K562 (cell line): ENCODE measurements at regions not wholly inside any gene's neighbourhood (a gene's known extent, or its start where the extent isn't known, plus 50 kb on each side); places are given as distances from the start of the nearest gene placed in this dataset.

ENCODE experiments used
- ATAC-seq: fragments of 200-7000 bp; cut with Tn5 transposase; 3 replicates; pipeline ENCODE4 v1.9.1; 2020; ENCODE audit warnings: moderate library complexity
- BruUV-seq: library from RNA; stranded (reverse); fragments of 400-500 nt; replicated peaks from 2 replicates; lab custom pipeline; 2021; lab: Mats Ljungman, UMichigan
- CTCF ChIA-PET: fragments of 300-600 bp; formaldehyde crosslinking; extraction: SDS; loops from one replicate; lab custom pipeline; 2021; ENCODE audit warnings: low intra/inter-chr PET ratio; lab: Yijun Ruan, JAX
- POLR2A ChIA-PET: fragments of 300-600, 350-650 bp; sonication (Branson Sonifier 250); formaldehyde crosslinking; extraction: SDS; loops from one replicate; lab custom pipeline; 2021; ENCODE audit warnings: antibody characterized with exemption, inconsistent platforms; lab: Yijun Ruan, JAX
- DNase-seq, 4 experiments: peaks; one replicate each; pipeline versions ENCODE4 v3.0.0 to v3.0.0-alpha.2; 2011 to 2018; ENCODE audit warnings: low spot score in 3 of 4, mixed read lengths in 3 of 4; ENCODE audit errors: extremely low read depth in 1 of 4
- FAIRE-seq: peaks from 2 replicates; lab custom pipeline; 2011; peaks lifted over from hg19 to GRCh38; lab: Jason Lieb, UNC
- H2AFZ ChIP-seq: 2 replicates; pipeline ENCODE4 v1.6.0; 2011; ENCODE audit warnings: low read depth, low read length, control low read depth, inconsistent platforms
- H3K27ac ChIP-seq: fragments of 200-600 bp; 3 replicates; pipeline ENCODE4 v1.8.0; 2011; ENCODE audit warnings: low read depth, mild to moderate bottlenecking, control low read depth, inconsistent platforms, low read length, moderate library complexity, mixed read lengths; ENCODE audit errors: extremely low read depth
- H3K27me3 ChIP-seq, 2 experiments: fragments of 300-600 bp in 1 of 2; 2 replicates in 1 of 2; 3 replicates in 1 of 2; pipeline versions ENCODE4 v1.6.0 to v1.8.0; 2011; ENCODE audit warnings: inconsistent platforms in 2 of 2, low read length in 2 of 2, mild to moderate bottlenecking in 1 of 2, mixed read lengths in 1 of 2, moderate library complexity in 1 of 2; ENCODE audit not compliant: control insufficient read depth in 2 of 2, insufficient read depth in 2 of 2
- H3K36me3 ChIP-seq: fragments of 300-600 bp; 3 replicates; pipeline ENCODE4 v1.8.0; 2011; ENCODE audit warnings: mild to moderate bottlenecking, low read length, inconsistent platforms; ENCODE audit not compliant: control insufficient read depth, insufficient read depth
- H3K4me1 ChIP-seq, 2 experiments: fragments of 200-600 bp in 1 of 2; replicated peaks in 1 of 2; 2 replicates in 1 of 2; 3 replicates in 1 of 2; pipeline versions ENCODE4 v1.5.1 to v1.8.0; 2011; ENCODE audit warnings: inconsistent platforms in 2 of 2, low read length in 2 of 2, mild to moderate bottlenecking in 1 of 2, mixed read lengths in 1 of 2, moderate library complexity in 1 of 2; ENCODE audit not compliant: control insufficient read depth in 2 of 2, insufficient read depth in 2 of 2
- H3K4me2 ChIP-seq: 2 replicates; pipeline ENCODE4 v1.6.1; 2011; ENCODE audit warnings: low read length, control low read depth, inconsistent platforms, mixed read lengths; ENCODE audit not compliant: insufficient read depth
- H3K4me3 ChIP-seq: fragments of 200-600 bp; sonication (generic), shearing (Covaris generic); 2 replicates; pipeline ENCODE4 v1.5.1; 2016; ENCODE audit warnings: control low read depth, inconsistent platforms
- H3K79me2 ChIP-seq: fragments of 200-600 bp; 3 replicates; pipeline ENCODE4 v1.8.0; 2011; ENCODE audit warnings: low read length, inconsistent platforms; ENCODE audit not compliant: control insufficient read depth, insufficient read depth
- H3K9ac ChIP-seq, 2 experiments: 2 replicates each; pipeline versions ENCODE4 v1.6.0 to v1.6.1; 2011; ENCODE audit warnings: low read depth in 2 of 2, low read length in 2 of 2, control low read depth in 1 of 2, inconsistent platforms in 1 of 2, mild to moderate bottlenecking in 1 of 2, mixed read lengths in 1 of 2; ENCODE audit not compliant: insufficient read depth in 1 of 2
- H3K9me1 ChIP-seq: one replicate; pipeline ENCODE4 v1.6.0; 2011; ENCODE audit warnings: inconsistent platforms, mild to moderate bottlenecking, low read length, moderate library complexity; ENCODE audit not compliant: control insufficient read depth, insufficient read depth
- H3K9me3 ChIP-seq: replicated peaks from 2 replicates; pipeline ENCODE4 v1.5.1; 2011; ENCODE audit warnings: low read depth, low read length, inconsistent platforms; ENCODE audit not compliant: control insufficient read depth, insufficient read depth
- H4K20me1 ChIP-seq: replicated peaks from 2 replicates; pipeline ENCODE4 v1.6.1; 2011; ENCODE audit warnings: low read length, inconsistent platforms, mixed read lengths; ENCODE audit not compliant: control insufficient read depth, insufficient read depth
- PBX2 ChIP-seq, 2 experiments: IDR thresholded peaks in 1 of 2; conservative IDR thresholded peaks in 1 of 2; 2 replicates each; pipeline ENCODE4 v1.6.1; 2016; ENCODE audit warnings: low read depth in 2 of 2, mild to moderate bottlenecking in 1 of 2, missing compliant biosample characterization in 1 of 2, missing genetic modification characterization in 1 of 2, moderate library complexity in 1 of 2
- ZNF175 ChIP-seq: fragments of 200-800 bp; sonication (Bioruptor generic); IDR thresholded peaks from 2 replicates; pipeline ENCODE4 v1.6.1; 2016; ENCODE audit warnings: low read depth, mild to moderate bottlenecking, missing genetic modification characterization, missing compliant biosample characterization
- WGBS: fragments of 100-300 bp; shearing (Covaris generic); methylation state at CpG from one replicate; pipeline ENCODE4 v1.1.6; 2016; ENCODE audit warnings: low coverage, mixed read lengths; ENCODE audit not compliant: insufficient coverage; ENCODE audit errors: missing lambda C conversion rate; 5-methylcytosine and 5-hydroxymethylcytosine counted together
- in situ Hi-C: fragments of 300-500 bp; cut with MboI; formaldehyde crosslinking; loops from 4 replicates; pipeline ENCODE4 v1.15.0; 2018; ENCODE audit warnings: inconsistent platforms, mixed read lengths
- intact Hi-C: fragments of 100-400 bp; cut with micrococcal nuclease; formaldehyde crosslinking; loops from 2 replicates; pipeline ENCODE4 v1.14.2; 2022

DNA sequence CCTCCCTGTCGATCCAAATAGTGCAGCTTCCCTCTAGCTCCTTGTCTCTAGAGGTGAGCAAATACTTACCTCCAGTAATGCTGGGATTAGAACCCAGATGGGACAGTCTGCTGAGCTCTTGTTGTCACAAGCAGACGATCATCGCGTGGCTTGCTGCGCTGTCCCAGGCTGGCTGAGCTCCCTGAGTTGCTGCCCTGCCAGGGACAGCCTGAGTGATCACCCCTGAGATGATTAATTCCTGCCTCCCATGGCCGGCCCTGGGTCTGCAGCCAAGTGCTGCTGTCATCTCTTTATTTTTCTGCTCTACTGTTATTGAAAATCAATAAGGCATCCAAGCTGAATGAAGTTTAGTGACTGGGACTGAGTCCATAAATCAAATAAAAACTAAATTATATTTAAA, 94.0 kb upstream of the ALDH1B1 start:
- Histone ChIP-seq H3K79me2 (no peaks in the 10 kb centered on the region), H3K27me3 (peaks cover 6 to 15% of the 10 kb centered on the region in 2 experiments; a peak in 4 of 5 replicates), H3K4me3 (no peak overlapping the region), H3K4me2 (no peak overlapping the region), H3K27ac (no peak overlapping the region), H3K9me1 (no peaks in the 10 kb centered on the region), H2AFZ (no peak overlapping the region), H3K9ac (no peak overlapping the region), H4K20me1 (no peaks in the 10 kb centered on the region; the same call in 1 of the 2 replicates), H3K9me3 (no peaks in the 10 kb centered on the region), H3K36me3 (no peaks in the 10 kb centered on the region), H3K4me1 (no peaks in the 10 kb centered on the region)
- ATAC-seq (no peak), DNase-seq (no peak), FAIRE-seq (no peak)
- TF ChIP-seq ZNF175 (CRISPR knock-in tag): no peak
- TF ChIP-seq PBX2 (CRISPR knock-in tag; IDR thresholded peaks at IDR 0.05; ENCODE audit: low read depth): no peak
- peak; percentile 43; the same call in 1 of the 2 replicates for TF ChIP-seq PBX2 (tag; conservative IDR thresholded peaks at IDR 0.05; ENCODE audit: low read depth)
- no TSS peak for BruUV-seq
- WGBS: 0% methylated on average over 6 of the region's 6 CpGs
- in situ Hi-C loops (no loop called here), intact Hi-C loops (no loop called here)
- CTCF ChIA-PET: no interaction called here
- POLR2A ChIA-PET: interaction anchor here (0.7 to 1.4 kb wide), 3 partner anchors 12 to 746 kb away, joined by 3 to 7 read pairs (median 3); no protein-coding TSS in a partner anchor
